ENCODE measurements at regions not wholly inside any gene's neighbourhood (a gene's known extent, or its start where the extent isn't known, plus 50 kb on each side); places are given as distances from the start of the nearest gene placed in this dataset.

DNA sequence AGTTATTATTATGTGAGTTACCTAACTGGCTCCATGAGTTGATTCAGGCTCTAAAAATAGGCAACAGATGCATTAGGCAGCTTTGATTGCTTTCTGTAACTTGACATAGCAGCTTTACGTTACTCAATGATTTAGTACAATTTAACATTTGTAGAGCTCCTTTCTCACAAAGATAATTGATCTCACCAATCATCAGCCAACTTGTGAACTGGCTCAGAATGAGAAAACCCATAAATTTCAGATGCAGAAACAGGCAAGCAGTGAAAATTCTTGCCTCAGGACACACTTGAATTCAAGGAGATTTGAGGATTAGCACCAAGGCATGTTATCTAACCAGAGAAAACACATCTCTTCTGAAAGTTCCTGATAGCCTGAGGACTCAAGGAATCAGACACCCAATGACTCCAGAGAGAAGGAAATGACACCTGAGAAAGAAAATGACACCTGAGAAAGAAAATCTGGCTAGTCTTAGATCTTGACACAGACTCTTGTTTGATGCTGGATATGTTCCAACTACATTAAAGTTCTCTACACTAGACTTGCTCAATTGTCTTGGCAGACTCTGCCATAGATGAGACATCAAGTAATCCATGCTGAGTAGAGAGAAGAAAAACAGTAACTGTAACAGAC lies 315.1 kb upstream of the CBLB start:
- DNase-seq: no peak

DNA sequence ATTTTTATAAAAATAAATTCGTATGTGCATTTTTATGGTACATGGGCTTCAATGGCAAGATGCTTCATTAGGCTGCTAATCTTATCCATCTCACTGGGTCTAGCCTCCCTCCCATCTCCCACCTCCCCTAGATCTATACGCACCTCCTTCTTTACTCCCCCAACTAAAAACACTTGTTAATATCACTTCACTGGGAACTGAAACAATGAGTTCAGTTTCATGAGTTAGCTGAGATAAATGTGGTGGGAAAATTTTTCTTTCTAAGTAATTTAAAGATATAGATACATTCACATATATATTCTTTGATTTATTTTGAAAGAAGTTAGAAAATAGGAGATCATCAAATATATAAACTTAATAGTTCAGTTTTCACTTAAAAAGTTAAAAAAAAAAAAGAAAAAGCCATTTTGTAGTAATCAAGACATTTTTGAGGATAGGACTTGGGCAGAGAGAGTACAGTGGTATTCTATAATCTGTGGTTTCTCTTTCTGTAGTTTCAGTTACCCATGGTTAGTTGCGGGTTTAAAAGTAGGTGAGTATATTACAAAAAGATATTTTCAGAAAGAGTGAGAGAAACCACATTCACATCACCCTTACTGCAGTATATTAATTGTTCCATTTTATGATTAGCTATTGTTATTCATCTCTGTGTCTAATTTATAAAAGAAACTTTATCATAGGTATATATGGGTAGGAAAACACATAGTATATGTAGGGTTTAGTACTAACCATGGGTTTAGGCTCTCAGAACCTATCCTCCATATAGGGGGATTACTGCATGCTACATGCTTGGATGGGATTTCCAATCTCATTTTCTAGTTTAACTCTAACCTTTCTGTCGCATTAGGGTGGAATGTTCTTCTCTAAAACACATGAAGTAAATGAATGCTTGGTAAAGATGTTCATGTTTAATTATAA lies 316.0 kb upstream of the CBLB start:
- peak in 1 of 5 experiments; percentile 81 for DNase-seq

DNA sequence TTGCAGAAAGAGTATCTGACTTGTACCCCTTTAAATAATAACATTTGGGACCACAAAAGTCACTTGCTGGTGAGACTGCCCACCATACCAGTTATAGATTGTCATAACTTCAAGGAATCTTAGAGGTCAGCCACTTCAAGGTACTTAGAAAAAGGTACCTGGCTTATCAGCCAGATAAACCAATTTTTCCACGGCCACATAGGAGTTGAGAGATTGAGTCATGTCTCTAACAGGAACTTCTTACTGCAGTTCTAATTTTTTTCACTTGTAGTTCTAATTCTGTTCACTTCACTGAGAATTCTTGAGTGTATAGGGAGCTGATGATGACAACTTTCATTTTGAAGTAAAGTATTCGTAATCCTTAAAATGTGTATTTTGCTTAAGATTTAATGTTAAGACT lies 317.1 kb upstream of the CBLB start:
- DNase-seq: no peak

- no peak for DNase-seq
Observed at GRCh38 chr3:106190296-106190695, 321.5 kb upstream of the CBLB start.

DNA sequence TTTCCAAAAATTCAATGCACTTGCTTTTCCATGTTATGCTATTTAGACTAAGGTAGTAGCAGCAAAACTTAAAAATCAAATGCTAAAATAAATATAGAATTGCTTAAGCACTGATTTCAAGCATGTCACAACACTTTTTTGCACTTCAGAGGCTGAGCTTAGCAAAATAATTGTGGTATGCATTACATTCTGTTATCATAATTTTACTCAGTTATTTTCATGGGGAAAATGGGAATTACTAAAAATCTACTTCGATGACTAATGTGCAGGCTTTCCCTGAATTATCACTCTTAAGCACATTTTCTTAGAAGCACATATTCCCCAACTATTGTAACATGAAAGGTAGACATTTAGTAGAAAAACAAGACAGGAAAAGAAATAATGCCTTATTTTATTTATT lies 322.4 kb upstream of the CBLB start:
- no peak for DNase-seq

DNA sequence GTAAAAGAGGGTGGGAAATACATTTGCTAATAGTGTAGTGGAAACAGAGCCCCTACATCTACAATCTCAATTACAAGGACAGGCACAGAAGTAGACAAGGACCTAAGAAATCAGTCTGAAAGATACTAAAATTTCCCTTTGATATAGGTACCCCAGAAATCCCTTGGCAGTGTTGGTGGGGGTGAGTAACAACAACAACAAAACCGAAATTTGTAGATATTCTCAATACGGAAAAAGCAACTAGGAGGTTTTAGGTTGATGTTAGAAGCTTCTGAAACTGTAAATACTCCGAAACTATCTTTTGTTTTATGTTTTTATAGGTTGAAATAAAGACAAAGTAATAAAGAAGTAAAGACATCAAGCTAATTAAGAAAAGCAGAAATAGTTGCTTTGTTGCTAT lies 323.1 kb upstream of the CBLB start:
- no peak for DNase-seq

DNA sequence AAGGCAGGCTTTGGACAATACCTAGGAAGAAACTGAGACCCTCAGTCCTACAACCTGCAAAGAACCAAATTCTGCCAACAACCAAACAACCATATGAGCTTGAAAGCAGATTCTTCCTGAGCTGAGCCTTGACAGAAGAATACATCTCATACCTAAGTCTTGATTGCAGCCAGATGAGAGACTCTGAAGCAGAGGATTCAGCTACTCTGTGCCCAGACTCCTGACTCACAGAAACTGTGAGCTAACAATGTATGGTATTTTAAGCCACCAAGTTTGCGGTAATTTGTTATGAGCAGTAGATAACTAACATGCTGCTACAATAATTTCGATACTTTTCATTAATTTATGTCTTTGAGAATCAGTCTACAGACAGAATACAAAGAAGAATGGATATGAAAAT lies 325.1 kb upstream of the CBLB start:
- DNase-seq: no peak

DNA sequence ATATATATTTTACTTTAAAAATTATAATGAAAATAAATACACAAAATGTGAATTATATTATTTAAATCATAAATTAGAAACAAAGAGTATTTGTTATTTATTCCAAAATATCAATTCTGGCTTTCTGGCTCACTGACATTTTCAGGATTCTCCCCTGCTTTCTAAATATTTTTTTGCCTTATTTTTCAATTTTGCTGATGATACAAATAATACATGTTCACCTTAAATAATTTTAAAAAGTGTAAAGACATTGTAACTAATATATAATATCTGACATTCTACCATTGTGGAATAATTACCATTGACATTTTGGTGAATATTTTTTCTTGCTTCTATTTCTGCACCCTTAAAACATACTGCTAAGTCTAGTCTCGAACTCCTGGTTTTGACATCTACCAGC lies 325.9 kb upstream of the CBLB start:
- no peak for DNase-seq

DNA sequence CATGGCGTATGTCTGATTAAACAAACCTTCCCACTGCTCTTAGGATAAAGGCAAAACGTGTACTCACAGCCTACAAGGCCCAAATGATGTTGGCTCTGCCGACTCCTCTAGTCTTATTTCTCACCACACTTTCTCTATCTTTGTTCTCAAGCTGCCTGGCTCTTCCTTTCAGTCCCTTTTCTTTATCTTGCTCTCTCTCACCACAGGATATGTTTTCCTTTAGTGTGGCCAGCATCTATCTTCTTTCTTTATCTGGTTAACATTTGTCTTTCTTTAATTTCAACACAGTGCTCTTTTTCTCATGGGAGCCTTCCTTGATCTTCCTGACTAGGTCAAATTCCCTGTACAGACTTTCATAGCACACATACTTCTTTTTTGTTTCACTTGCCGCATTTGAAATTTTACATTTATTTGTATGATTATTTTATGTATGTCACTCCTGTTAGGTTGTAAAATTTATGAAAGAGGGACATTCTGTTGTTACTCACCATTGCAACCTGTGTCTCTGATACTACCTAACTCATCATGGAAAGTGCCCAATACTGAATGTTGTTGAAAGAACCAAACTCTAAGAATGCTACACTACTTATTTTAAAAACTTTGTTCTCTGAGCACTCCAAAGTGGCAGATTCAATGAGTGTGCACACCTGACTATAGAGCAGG lies 328.9 kb upstream of the CBLB start:
- no peak for DNase-seq

GRCh38 chr3:106204160-106204868 lies 335.5 kb upstream of the CBLB start:
- no peak for DNase-seq

- DNase-seq: peak in 1 of 5 experiments; percentile 76
Observed at GRCh38 chr3:106206146-106206545, 337.3 kb upstream of the CBLB start.

GRCh38 chr3:106206613-106207012 lies 337.8 kb upstream of the CBLB start:
- no peak for DNase-seq

GRCh38 chr3:106208251-106208650 lies 339.4 kb upstream of the CBLB start:
- DNase-seq: no peak

GRCh38 chr3:106208967-106209366 lies 340.2 kb upstream of the CBLB start:
- peak in 1 of 5 experiments; percentile 34 for DNase-seq

DNA sequence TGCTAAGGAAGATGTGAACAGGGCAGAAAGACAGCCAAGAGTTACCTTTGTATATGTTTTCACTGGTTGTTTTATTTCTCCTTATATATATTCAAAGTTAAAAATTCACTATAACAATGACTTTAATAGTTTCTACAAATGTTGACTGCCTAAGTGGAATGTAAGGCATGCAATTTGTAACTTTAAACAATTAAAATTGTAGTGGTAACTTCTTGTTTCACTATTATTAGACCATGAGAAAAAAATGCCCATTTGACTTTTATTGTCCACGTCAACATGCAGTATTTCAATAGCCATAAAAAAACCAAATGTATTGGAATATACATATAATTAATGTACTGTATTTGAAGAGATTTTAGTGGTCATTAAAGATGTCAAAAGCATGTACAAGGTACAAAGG lies 340.7 kb upstream of the CBLB start:
- DNase-seq: no peak

- DNase-seq: no peak
Observed at GRCh38 chr3:106210923-106211322, 342.1 kb upstream of the CBLB start.

- DNase-seq: no peak
Observed at GRCh38 chr3:106212665-106213222, 343.9 kb upstream of the CBLB start.

GRCh38 chr3:106213954-106214353 lies 345.1 kb upstream of the CBLB start:
- DNase-seq: no peak

GRCh38 chr3:106214641-106215040 lies 345.8 kb upstream of the CBLB start:
- DNase-seq: no peak

GRCh38 chr3:106215047-106215446 lies 346.2 kb upstream of the CBLB start:
- DNase-seq: no peak

DNA sequence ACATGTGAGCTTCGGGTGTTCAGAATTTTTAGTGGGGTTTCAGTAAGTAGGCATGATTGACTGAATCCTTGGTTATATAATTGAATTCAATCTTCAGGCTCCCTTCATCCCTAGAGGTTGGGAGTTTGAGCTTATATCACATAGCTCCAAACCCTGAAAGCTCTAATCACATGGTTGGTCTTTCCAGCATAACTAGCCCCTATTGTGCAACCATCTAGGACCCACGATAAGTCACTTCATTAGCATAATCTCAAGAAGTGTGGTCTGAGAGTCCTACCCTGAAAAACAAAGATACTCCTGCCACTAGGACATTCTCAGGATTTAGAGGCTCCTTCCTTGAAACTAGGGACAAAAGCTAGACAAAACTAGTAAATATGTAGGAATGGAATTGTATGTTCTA lies 348.9 kb upstream of the CBLB start:
- no peak for DNase-seq

- DNase-seq: no peak
Observed at GRCh38 chr3:106227068-106227467, 358.3 kb upstream of the CBLB start.

DNA sequence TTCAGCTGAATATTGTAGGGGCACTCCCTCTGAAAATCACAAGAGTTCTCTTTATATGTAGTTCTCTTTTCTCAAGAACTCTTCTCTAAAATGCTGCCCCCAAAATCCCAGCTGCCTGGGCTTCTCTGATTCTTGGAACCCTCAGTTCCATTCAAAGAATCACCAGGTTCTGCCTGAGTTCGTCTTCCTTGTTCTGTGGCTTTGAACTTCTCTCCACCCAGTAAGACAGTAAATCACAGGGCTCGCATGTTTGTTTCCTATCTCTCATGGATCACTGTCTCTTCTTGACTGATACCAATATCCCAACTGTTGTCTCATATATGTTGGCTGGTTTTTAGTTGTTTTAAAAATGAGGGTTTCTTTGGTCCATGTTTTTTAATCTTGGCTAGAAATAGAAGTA lies 359.5 kb upstream of the CBLB start:
- no peak for DNase-seq

Data from T-helper 2 cell (primary cell).